ENCODE measurements at regions not wholly inside any gene's neighbourhood (a gene's known extent, or its start where the extent isn't known, plus 50 kb on each side); places are given as distances from the start of the nearest gene placed in this dataset.
A peak's percentile ranks its signal among the peaks of the same experiment; 100 is the strongest.
"Not testable (repeated sequence)": the region's sequence is repeated elsewhere in the genome, so short reads cannot be mapped to it uniquely, and the experiment has no call there.

DNA sequence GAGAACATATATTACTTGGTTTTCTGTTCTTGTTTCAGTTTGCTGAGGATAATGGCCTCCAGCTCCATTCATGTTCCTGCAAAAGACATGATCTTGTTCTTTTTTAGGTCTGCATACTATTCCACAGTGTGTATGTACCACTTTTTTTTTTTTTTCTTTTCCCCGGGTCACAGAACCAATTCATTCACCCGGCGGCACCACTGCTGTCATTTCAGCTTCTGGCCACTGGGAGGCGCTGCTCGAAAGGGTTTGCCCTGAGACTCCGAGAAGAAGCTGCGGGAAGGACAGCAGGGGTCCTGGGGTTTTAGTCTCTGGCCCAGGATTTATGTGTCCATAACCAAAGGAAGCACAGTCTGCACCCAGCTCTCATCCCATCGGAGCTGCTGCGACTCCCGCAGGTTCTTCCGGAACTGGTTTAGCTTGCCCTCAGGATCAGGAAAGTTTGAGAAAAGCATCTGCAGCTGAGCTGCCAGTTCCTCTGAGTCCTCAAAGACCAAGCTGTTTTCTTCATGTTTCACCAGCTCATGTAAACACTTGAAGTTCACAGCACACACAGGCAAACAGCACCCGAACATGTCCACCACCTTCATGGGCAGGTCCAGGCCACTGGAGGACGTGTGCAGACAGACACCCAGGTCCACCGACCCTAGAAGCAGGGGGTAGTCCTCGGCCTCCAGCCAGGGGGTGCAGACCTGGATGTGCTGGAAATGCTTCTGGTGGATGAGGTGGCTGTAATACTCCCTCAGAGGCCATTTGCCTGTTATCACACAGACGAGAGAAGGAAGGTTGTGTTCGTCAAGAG, 76.3 kb upstream of the KCNAB1 start:
- peak; percentile 9 for DNase-seq (ENCODE audit: extremely low read depth, low read depth)

- DNase-seq (ENCODE audit: extremely low read depth, low read depth) = no peak
Observed at GRCh38 chr3:156044634-156044975, 75.8 kb upstream of the KCNAB1 start.

- not testable (repeated sequence) for DNase-seq (ENCODE audit: extremely low read depth, low read depth)
Observed at GRCh38 chr3:156048483-156048882, 71.9 kb upstream of the KCNAB1 start.

GRCh38 chr3:156050918-156051317, 69.5 kb upstream of the KCNAB1 start:
- peak; percentile 4 for DNase-seq (ENCODE audit: extremely low read depth, low read depth)

GRCh38 chr3:156051651-156052050, 68.7 kb upstream of the KCNAB1 start:
- DNase-seq (ENCODE audit: extremely low read depth, low read depth) = no peak

- DNase-seq (ENCODE audit: extremely low read depth, low read depth) = no peak
Observed at GRCh38 chr3:156052115-156052514, 68.3 kb upstream of the KCNAB1 start.

- no peak for DNase-seq (ENCODE audit: extremely low read depth, low read depth)
Observed at GRCh38 chr3:156059950-156060501, 60.4 kb upstream of the KCNAB1 start.

DNA sequence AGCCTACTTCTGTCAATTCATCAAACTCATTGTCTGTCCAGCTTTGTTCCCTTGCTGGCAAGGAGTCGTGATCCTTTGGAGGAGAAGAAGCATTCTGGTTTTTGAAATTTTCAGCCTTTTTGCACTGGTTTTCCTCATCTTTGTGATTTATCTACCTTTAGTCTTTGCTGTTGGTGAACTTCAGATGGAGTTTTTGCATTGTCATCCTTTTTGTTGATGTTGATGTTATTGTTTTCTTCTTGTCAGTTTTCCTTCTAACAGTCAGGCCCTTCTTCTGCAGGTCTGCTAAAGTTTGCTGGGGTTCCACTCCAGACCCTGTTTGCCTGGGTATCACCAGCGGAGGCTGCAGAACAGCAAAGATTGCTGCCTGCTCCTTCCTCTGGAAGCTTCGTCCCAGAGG, 52.2 kb upstream of the KCNAB1 start:
- DNase-seq (ENCODE audit: extremely low read depth, low read depth) = not testable (repeated sequence)

DNA sequence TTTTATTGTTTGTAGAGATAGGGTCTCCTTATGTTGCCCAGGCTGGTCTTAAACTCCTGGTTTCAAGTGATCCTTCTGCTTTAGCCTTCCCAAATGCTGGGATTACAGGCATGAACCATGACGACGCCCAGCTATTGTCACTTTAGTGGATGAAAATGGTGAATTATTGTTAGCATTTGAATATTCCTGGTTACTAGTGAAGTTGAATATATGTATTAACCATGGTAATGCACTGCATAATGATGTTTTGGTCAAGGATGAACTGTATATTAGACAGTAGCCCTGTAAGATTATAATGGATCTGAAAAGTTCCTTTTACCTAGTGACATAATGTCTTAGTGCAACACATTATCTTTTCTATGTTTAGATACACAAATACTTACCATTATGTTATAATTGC, 50.4 kb upstream of the KCNAB1 start:
- DNase-seq (ENCODE audit: extremely low read depth, low read depth) = no peak

Data from NCI-H460 (cell line).